ENCODE measurements at regions not wholly inside any gene's neighbourhood (a gene's known extent, or its start where the extent isn't known, plus 50 kb on each side); places are given as distances from the start of the nearest gene placed in this dataset.
"Not testable (repeated sequence)": the region's sequence is repeated elsewhere in the genome, so short reads cannot be mapped to it uniquely, and the experiment has no call there.

GRCh38 chr2:168330624-168331423 lies 83.4 kb upstream of the STK39 start:
- Histone ChIP-seq H3K27ac (no peak overlapping the region), H3K36me3 (no peaks in the 10 kb centered on the region), H3K9me3 (peaks cover 8 to 33% (median 14%) of the 10 kb centered on the region in 4 donors), H3K27me3 (no peaks in the 10 kb centered on the region), H3K4me3 (no peak overlapping the region), H3K4me1 (no peaks in the 10 kb centered on the region)
- DNase-seq: no peak
- no peak for TF ChIP-seq CTCF (IDR thresholded peaks at IDR 0.05)
- TF ChIP-seq POLR2AphosphoS5 (IDR thresholded peaks at IDR 0.05): no peak
- TF ChIP-seq POLR2A (IDR thresholded peaks at IDR 0.05): no peak
- no peak for TF ChIP-seq EP300 (IDR thresholded peaks at IDR 0.05)
- intact Hi-C loops (cut with DNase I; ENCODE audit: low total_unique reads): no loop called here

GRCh38 chr2:168335254-168335653 lies 87.9 kb upstream of the STK39 start:
- 77 to 91% (median 91%) methylated on average over 8 of the region's 8 CpGs for WGBS, 5 donors
- H3K4me1 ChIP-seq; H3K27ac ChIP-seq; H3K4me3 ChIP-seq; DNase-seq; intact Hi-C loops (cut with DNase I; ENCODE audit: low total_unique reads); H3K36me3 ChIP-seq; H3K27me3 ChIP-seq: not testable (repeated sequence)
- H3K9me3 ChIP-seq: peaks cover 8 to 20% (median 11%) of the 10 kb centered on the region in 4 donors

- Histone ChIP-seq H3K9me3 (peaks cover 0 to 4% (median 2%) of the 10 kb centered on the region in 4 donors), H3K27ac (no peak overlapping the region), H3K27me3 (no peaks in the 10 kb centered on the region), H3K4me1 (peaks cover 0 to 8% (median 4%) of the 10 kb centered on the region in 4 donors), H3K36me3 (no peaks in the 10 kb centered on the region), H3K4me3 (no peak overlapping the region)
- TF ChIP-seq POLR2AphosphoS5 (IDR thresholded peaks at IDR 0.05) (peak in 1 of 3 donors; percentile 47), EP300 (IDR thresholded peaks at IDR 0.05) (no peak), CTCF (IDR thresholded peaks at IDR 0.05) (peak in 4 of 7 experiments; percentile 25 to 63 (median 54))
- intact Hi-C loops (cut with DNase I; ENCODE audit: low total_unique reads): no loop called here
- WGBS, 5 donors: 35 to 50% (median 43%) methylated on average over 6 of the region's 6 CpGs
- peak; percentile 75 to 86 for DNase-seq
Measured at GRCh38 chr2:168336786-168337388, 89.5 kb upstream of the STK39 start.

- Histone ChIP-seq H3K27ac (no peak overlapping the region), H3K36me3 (no peaks in the 10 kb centered on the region), H3K27me3 (no peaks in the 10 kb centered on the region), H3K4me3 (no peak overlapping the region), H3K9me3 (no peaks in the 10 kb centered on the region), H3K4me1 (peaks cover 0 to 8% (median 4%) of the 10 kb centered on the region in 4 donors)
- intact Hi-C loops (cut with DNase I; ENCODE audit: low total_unique reads): no loop called here
- 29 to 49% (median 38%) methylated on average over 3 of the region's 3 CpGs for WGBS, 5 donors
- no peak for DNase-seq
- TF ChIP-seq POLR2AphosphoS5 (IDR thresholded peaks at IDR 0.05): no peak
- TF ChIP-seq CTCF (IDR thresholded peaks at IDR 0.05): no peak
- TF ChIP-seq POLR2A (IDR thresholded peaks at IDR 0.05): no peak
- TF ChIP-seq EP300 (IDR thresholded peaks at IDR 0.05): no peak
Measured at GRCh38 chr2:168338292-168338691, 90.9 kb upstream of the STK39 start.
